SH-SY5Y (cell line): ENCODE measurements at regions not wholly inside any gene's neighbourhood (a gene's known extent, or its start where the extent isn't known, plus 50 kb on each side); places are given as distances from the start of the nearest gene placed in this dataset.

ENCODE experiments used
- GATA2 ChIP-seq: IDR thresholded peaks from 2 replicates; pipeline ENCODE4 v1.6.1; 2011; ENCODE audit warnings: mild to moderate bottlenecking, low read depth, low read length
- GATA3 ChIP-seq: IDR thresholded peaks from 2 replicates; pipeline ENCODE4 v1.6.1; 2011; ENCODE audit warnings: low read depth, mild to moderate bottlenecking, low read length, moderate library complexity

GRCh38 chr7:68700414-68700813, 897.9 kb upstream of the AUTS2 start:
- TF ChIP-seq GATA2 = no peak
- no peak for TF ChIP-seq GATA3
